SK-N-SH (cell line): ENCODE measurements at regions not wholly inside any gene's neighbourhood (a gene's known extent, or its start where the extent isn't known, plus 50 kb on each side); places are given as distances from the start of the nearest gene placed in this dataset.

Experiments used
- CTCF ChIA-PET: fragments of 300-600, 350-600 bp; formaldehyde crosslinking; extraction: SDS; loops from one replicate; lab custom pipeline; 2021; lab: Yijun Ruan, JAX
- POLR2A ChIA-PET: fragments of 350-600 bp; sonication (Branson Sonifier 250); formaldehyde crosslinking; extraction: SDS; loops from one replicate; lab custom pipeline; 2020; ENCODE audit warnings: antibody characterized with exemption, inconsistent platforms; lab: Yijun Ruan, JAX
- DNase-seq: peaks from one replicate; pipeline ENCODE4 v3.0.0; 2012
- H2AFZ ChIP-seq: fragments of 200-600 bp; sonication (generic); 2 replicates; pipeline ENCODE4 v1.8.1; 2016; ENCODE audit warnings: antibody characterized with exemption, mild to moderate bottlenecking, low read depth
- H3F3A ChIP-seq: fragments of 200-600 bp; sonication (generic); replicated peaks from 2 replicates; pipeline ENCODE3; 2016; ENCODE audit warnings: antibody characterized with exemption, mild to moderate bottlenecking; ENCODE audit not compliant: insufficient read depth
- H3K27ac ChIP-seq, 2 experiments: fragments of 200-500 bp in 1 of 2; fragments of 200-600 bp in 1 of 2; sonication (Bioruptor generic) in 1 of 2; sonication (generic), shearing (Covaris generic) in 1 of 2; 2 replicates each; pipeline versions ENCODE4 v1.5.1 to v1.6.1; 2014 to 2016; ENCODE audit warnings: low read depth in 2 of 2, inconsistent platforms in 1 of 2, low read length in 1 of 2, mild to moderate bottlenecking in 1 of 2, mixed read lengths in 1 of 2
- H3K27me3 ChIP-seq: fragments of 200-600 bp; sonication (generic), shearing (Covaris generic); 2 replicates; pipeline ENCODE4 v1.6.1; 2016; ENCODE audit warnings: mixed run types; ENCODE audit not compliant: insufficient read depth
- H3K36me3 ChIP-seq, 2 experiments: fragments of 200-500 bp in 1 of 2; fragments of 200-600 bp in 1 of 2; sonication (Bioruptor generic) in 1 of 2; sonication (generic) in 1 of 2; replicated peaks in 1 of 2; 2 replicates each; pipeline versions ENCODE3 to v1.5.1; 2014 to 2016; ENCODE audit warnings: low read length in 1 of 2, mild to moderate bottlenecking in 1 of 2; ENCODE audit not compliant: insufficient read depth in 2 of 2, control insufficient read depth in 1 of 2
- H3K4me1 ChIP-seq, 2 experiments: fragments of 200-500 bp in 1 of 2; fragments of 200-600 bp in 1 of 2; sonication (Bioruptor generic) in 1 of 2; sonication (generic), shearing (Covaris generic) in 1 of 2; 2 replicates each; pipeline versions ENCODE4 v1.5.1 to v1.6.1; 2014 to 2016; ENCODE audit warnings: low read depth in 1 of 2, low read length in 1 of 2, mixed run types in 1 of 2; ENCODE audit not compliant: insufficient read depth in 2 of 2, control insufficient read depth in 1 of 2
- H3K4me2 ChIP-seq: fragments of 200-600 bp; sonication (generic), shearing (Covaris generic); 2 replicates; pipeline ENCODE4 v1.6.1; 2017; ENCODE audit warnings: mixed run types
- H3K4me3 ChIP-seq, 2 experiments: fragments of 200-500 bp in 1 of 2; fragments of 200-600 bp in 1 of 2; sonication (Bioruptor generic) in 1 of 2; sonication (generic), shearing (Covaris generic) in 1 of 2; 2 replicates each; pipeline versions ENCODE4 v1.5.1 to v1.8.1; 2014 to 2016; ENCODE audit warnings: low read depth in 2 of 2, inconsistent platforms in 1 of 2, low read length in 1 of 2, mild to moderate bottlenecking in 1 of 2, mixed read lengths in 1 of 2, moderate library complexity in 1 of 2
- H3K79me2 ChIP-seq: fragments of 200-600 bp; sonication (generic); 2 replicates; pipeline ENCODE4 v1.8.1; 2017; ENCODE audit warnings: mild to moderate bottlenecking; ENCODE audit not compliant: insufficient read depth
- H3K9ac ChIP-seq: fragments of 200-600 bp; sonication (generic); 2 replicates; pipeline ENCODE4 v1.6.1; 2017; ENCODE audit warnings: mixed run types
- H3K9me2 ChIP-seq: fragments of 200-600 bp; sonication (generic); 2 replicates; pipeline ENCODE4 v1.6.1; 2017; ENCODE audit warnings: mixed run types
- H3K9me3 ChIP-seq: fragments of 200-600 bp; sonication (generic); 2 replicates; pipeline ENCODE4 v1.6.1; 2017; ENCODE audit warnings: mixed run types, mild to moderate bottlenecking, moderate library complexity
- H4K20me1 ChIP-seq: fragments of 200-600 bp; sonication (generic); 2 replicates; pipeline ENCODE4 v1.6.1; 2017; ENCODE audit warnings: mild to moderate bottlenecking, mixed run types; ENCODE audit not compliant: insufficient read depth
- EP300 ChIP-seq, 2 experiments: IDR thresholded peaks; 2 replicates each; pipeline versions ENCODE4 v1.4.0 to v1.6.1; 2012; ENCODE audit warnings: borderline replicate concordance in 1 of 2, low read depth in 1 of 2, low read length in 1 of 2
- EZH2phosphoT487 ChIP-seq: fragments of 200-600 bp; sonication (generic); IDR thresholded peaks from 2 replicates; pipeline ENCODE4 v1.6.1; 2017; ENCODE audit warnings: low read depth, mixed run types, mild to moderate bottlenecking, antibody characterized with exemption, moderate library complexity, borderline replicate concordance
- FOXJ3 ChIP-seq: sonication (generic); formaldehyde crosslinking; IDR thresholded peaks from 2 replicates; pipeline ENCODE4 v1.5.1; 2020; ENCODE audit warnings: mild to moderate bottlenecking, missing genetic modification reagents
- FOXM1 ChIP-seq: IDR thresholded peaks from 2 replicates; pipeline ENCODE4 v1.4.0; 2012; ENCODE audit warnings: low read depth, mild to moderate bottlenecking
- MEF2A ChIP-seq: IDR thresholded peaks from 2 replicates; pipeline ENCODE4 v1.4.0; 2012; ENCODE audit warnings: low read depth, borderline replicate concordance
- NFIC ChIP-seq: IDR thresholded peaks from 2 replicates; pipeline ENCODE4 v1.4.0; 2012; ENCODE audit warnings: borderline replicate concordance
- RAD21 ChIP-seq: IDR thresholded peaks from 2 replicates; pipeline ENCODE4 v1.6.1; 2012; ENCODE audit warnings: mild to moderate bottlenecking, low read length
- RCOR1 ChIP-seq: fragments of 150-350 bp; IDR thresholded peaks from 2 replicates; pipeline ENCODE4 v1.6.1; 2017; ENCODE audit warnings: antibody characterized with exemption, low read length
- TAF1 ChIP-seq: IDR thresholded peaks from 2 replicates; pipeline ENCODE4 v1.6.1; 2012; ENCODE audit warnings: low read depth, mild to moderate bottlenecking, low read length, moderate library complexity, borderline replicate concordance
- YY1 ChIP-seq: IDR thresholded peaks from 2 replicates; pipeline ENCODE4 v1.4.0; 2012; ENCODE audit warnings: low read depth, mild to moderate bottlenecking
- WGBS: methylation state at CpG from one replicate; pipeline ENCODE4 v1.1.6; 2017; ENCODE audit warnings: low lambda C conversion rate; 5-methylcytosine and 5-hydroxymethylcytosine counted together
- TF ChIP-seq, protein P1 (sequence below): IDR thresholded peaks from 2 replicates; pipeline ENCODE4 v1.4.0; 2012; ENCODE audit warnings: low read depth, borderline replicate concordance
- TF ChIP-seq, protein P2 (sequence below): fragments of 200-600 bp; sonication (generic); IDR thresholded peaks from 2 replicates; pipeline ENCODE4 v1.6.1; 2017; ENCODE audit warnings: antibody characterized with exemption, mild to moderate bottlenecking, moderate library complexity
- TF ChIP-seq, protein P3 (sequence below): fragments of 150-350 bp; IDR thresholded peaks from 2 replicates; pipeline ENCODE4 v1.6.1; 2016; ENCODE audit warnings: mild to moderate bottlenecking, low read depth, low read length
- TF ChIP-seq, protein P4 (sequence below): IDR thresholded peaks from 2 replicates; pipeline ENCODE4 v1.6.1; 2012; ENCODE audit warnings: mild to moderate bottlenecking, low read depth, low read length, moderate library complexity
- TF ChIP-seq, protein P5 (sequence below): IDR thresholded peaks from 2 replicates; pipeline ENCODE4; 2012
- TF ChIP-seq, protein P6 (sequence below): IDR thresholded peaks from 2 replicates; pipeline ENCODE4 v1.4.0; 2012; ENCODE audit warnings: low read depth, borderline replicate concordance

DNA sequence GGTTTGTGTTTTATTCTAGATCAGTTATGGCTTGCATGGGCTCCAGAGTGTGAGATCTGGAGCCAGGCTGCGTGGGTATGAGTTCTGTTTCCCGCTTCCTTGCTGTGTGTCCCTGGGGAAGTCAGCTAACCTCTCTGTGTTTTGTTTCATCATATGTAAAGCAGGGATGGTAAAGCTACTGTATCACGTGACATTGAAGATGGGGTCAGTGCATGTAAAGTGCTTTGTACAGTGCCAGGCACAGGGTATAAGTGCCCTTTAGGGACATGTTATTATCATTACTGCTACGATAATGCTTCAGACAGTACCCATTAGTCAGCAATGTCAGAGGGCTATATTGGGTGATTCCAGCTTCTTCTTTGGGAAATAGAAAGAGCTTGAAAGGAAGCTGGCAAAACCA lies 186.2 kb downstream of the FOXL1 start:
- Histone ChIP-seq H3K9ac (no peak overlapping the region), H3K4me1 (peaks cover 11% of the 10 kb centered on the region in 2 experiments; a peak in 2 of 4 replicates), H3K4me3 (peak overlapping the region in 1 of 2 experiments; percentile 64; a peak in 1 of 4 replicates), H3K27me3 (no peaks in the 10 kb centered on the region), H3K36me3 (no peaks in the 10 kb centered on the region), H3K9me2 (no peaks in the 10 kb centered on the region), H4K20me1 (no peaks in the 10 kb centered on the region), H3K9me3 (no peaks in the 10 kb centered on the region), H2AFZ (no peak overlapping the region), H3K27ac (no peak overlapping the region), H3K79me2 (peaks cover 27% of the 10 kb centered on the region), H3K4me2 (peak overlapping the region; percentile 86; the same call in 1 of the 2 replicates), H3F3A (peaks cover 38% of the 10 kb centered on the region)
- TF ChIP-seq RCOR1: no peak
- TF ChIP-seq YY1: no peak
- TF ChIP-seq, protein P1, sequence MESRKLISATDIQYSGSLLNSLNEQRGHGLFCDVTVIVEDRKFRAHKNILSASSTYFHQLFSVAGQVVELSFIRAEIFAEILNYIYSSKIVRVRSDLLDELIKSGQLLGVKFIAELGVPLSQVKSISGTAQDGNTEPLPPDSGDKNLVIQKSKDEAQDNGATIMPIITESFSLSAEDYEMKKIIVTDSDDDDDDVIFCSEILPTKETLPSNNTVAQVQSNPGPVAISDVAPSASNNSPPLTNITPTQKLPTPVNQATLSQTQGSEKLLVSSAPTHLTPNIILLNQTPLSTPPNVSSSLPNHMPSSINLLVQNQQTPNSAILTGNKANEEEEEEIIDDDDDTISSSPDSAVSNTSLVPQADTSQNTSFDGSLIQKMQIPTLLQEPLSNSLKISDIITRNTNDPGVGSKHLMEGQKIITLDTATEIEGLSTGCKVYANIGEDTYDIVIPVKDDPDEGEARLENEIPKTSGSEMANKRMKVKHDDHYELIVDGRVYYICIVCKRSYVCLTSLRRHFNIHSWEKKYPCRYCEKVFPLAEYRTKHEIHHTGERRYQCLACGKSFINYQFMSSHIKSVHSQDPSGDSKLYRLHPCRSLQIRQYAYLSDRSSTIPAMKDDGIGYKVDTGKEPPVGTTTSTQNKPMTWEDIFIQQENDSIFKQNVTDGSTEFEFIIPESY: no peak
- TF ChIP-seq EP300 (IDR thresholded peaks at IDR 0.05; ENCODE audit: borderline replicate concordance in 1 of 2, low read depth in 1 of 2, low read length in 1 of 2): no peak
- TF ChIP-seq MEF2A: no peak
- TF ChIP-seq FOXM1: no peak
- TF ChIP-seq, protein P2, sequence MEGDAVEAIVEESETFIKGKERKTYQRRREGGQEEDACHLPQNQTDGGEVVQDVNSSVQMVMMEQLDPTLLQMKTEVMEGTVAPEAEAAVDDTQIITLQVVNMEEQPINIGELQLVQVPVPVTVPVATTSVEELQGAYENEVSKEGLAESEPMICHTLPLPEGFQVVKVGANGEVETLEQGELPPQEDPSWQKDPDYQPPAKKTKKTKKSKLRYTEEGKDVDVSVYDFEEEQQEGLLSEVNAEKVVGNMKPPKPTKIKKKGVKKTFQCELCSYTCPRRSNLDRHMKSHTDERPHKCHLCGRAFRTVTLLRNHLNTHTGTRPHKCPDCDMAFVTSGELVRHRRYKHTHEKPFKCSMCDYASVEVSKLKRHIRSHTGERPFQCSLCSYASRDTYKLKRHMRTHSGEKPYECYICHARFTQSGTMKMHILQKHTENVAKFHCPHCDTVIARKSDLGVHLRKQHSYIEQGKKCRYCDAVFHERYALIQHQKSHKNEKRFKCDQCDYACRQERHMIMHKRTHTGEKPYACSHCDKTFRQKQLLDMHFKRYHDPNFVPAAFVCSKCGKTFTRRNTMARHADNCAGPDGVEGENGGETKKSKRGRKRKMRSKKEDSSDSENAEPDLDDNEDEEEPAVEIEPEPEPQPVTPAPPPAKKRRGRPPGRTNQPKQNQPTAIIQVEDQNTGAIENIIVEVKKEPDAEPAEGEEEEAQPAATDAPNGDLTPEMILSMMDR: no peak
- TF ChIP-seq, protein P3, sequence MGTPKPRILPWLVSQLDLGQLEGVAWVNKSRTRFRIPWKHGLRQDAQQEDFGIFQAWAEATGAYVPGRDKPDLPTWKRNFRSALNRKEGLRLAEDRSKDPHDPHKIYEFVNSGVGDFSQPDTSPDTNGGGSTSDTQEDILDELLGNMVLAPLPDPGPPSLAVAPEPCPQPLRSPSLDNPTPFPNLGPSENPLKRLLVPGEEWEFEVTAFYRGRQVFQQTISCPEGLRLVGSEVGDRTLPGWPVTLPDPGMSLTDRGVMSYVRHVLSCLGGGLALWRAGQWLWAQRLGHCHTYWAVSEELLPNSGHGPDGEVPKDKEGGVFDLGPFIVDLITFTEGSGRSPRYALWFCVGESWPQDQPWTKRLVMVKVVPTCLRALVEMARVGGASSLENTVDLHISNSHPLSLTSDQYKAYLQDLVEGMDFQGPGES: no peak
- TF ChIP-seq RAD21: no peak
- TF ChIP-seq EZH2phosphoT487: no peak
- TF ChIP-seq, protein P4, sequence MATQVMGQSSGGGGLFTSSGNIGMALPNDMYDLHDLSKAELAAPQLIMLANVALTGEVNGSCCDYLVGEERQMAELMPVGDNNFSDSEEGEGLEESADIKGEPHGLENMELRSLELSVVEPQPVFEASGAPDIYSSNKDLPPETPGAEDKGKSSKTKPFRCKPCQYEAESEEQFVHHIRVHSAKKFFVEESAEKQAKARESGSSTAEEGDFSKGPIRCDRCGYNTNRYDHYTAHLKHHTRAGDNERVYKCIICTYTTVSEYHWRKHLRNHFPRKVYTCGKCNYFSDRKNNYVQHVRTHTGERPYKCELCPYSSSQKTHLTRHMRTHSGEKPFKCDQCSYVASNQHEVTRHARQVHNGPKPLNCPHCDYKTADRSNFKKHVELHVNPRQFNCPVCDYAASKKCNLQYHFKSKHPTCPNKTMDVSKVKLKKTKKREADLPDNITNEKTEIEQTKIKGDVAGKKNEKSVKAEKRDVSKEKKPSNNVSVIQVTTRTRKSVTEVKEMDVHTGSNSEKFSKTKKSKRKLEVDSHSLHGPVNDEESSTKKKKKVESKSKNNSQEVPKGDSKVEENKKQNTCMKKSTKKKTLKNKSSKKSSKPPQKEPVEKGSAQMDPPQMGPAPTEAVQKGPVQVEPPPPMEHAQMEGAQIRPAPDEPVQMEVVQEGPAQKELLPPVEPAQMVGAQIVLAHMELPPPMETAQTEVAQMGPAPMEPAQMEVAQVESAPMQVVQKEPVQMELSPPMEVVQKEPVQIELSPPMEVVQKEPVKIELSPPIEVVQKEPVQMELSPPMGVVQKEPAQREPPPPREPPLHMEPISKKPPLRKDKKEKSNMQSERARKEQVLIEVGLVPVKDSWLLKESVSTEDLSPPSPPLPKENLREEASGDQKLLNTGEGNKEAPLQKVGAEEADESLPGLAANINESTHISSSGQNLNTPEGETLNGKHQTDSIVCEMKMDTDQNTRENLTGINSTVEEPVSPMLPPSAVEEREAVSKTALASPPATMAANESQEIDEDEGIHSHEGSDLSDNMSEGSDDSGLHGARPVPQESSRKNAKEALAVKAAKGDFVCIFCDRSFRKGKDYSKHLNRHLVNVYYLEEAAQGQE: no peak
- TF ChIP-seq FOXJ3 (CRISPR knock-in tag): no peak
- TF ChIP-seq TAF1: no peak
- TF ChIP-seq, protein P5, sequence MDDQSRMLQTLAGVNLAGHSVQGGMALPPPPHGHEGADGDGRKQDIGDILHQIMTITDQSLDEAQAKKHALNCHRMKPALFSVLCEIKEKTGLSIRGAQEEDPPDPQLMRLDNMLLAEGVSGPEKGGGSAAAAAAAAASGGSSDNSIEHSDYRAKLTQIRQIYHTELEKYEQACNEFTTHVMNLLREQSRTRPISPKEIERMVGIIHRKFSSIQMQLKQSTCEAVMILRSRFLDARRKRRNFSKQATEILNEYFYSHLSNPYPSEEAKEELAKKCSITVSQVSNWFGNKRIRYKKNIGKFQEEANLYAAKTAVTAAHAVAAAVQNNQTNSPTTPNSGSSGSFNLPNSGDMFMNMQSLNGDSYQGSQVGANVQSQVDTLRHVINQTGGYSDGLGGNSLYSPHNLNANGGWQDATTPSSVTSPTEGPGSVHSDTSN: no peak
- TF ChIP-seq NFIC: no peak
- TF ChIP-seq, protein P6, sequence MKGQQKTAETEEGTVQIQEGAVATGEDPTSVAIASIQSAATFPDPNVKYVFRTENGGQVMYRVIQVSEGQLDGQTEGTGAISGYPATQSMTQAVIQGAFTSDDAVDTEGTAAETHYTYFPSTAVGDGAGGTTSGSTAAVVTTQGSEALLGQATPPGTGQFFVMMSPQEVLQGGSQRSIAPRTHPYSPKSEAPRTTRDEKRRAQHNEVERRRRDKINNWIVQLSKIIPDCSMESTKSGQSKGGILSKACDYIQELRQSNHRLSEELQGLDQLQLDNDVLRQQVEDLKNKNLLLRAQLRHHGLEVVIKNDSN: no peak
- ChIA-PET CTCF (no interaction called here), POLR2A (no interaction called here)
- WGBS: 12% methylated on average over 4 of the region's 4 CpGs
- DNase-seq: no peak
